GM10248 (cell line): ENCODE measurements at regions not wholly inside any gene's neighbourhood (a gene's known extent, or its start where the extent isn't known, plus 50 kb on each side); places are given as distances from the start of the nearest gene placed in this dataset.

Experiments used
- CTCF ChIA-PET: fragments of 300-600 bp; sonication (Branson Sonifier 250); formaldehyde crosslinking; extraction: SDS; loops from one replicate; lab custom pipeline; 2021; ENCODE audit warnings: antibody characterized with exemption; lab: Yijun Ruan, JAX
- POLR2A ChIA-PET: fragments of 350-650 bp; sonication (Branson Sonifier 250); formaldehyde crosslinking; extraction: SDS; loops from one replicate; lab custom pipeline; 2020; ENCODE audit warnings: antibody characterized with exemption; lab: Yijun Ruan, JAX
- DNase-seq: peaks from one replicate; pipeline ENCODE4 v3.0.0; 2012; ENCODE audit errors: extremely low spot score
- TF ChIP-seq, protein P1 (sequence below): IDR thresholded peaks from 2 replicates; pipeline ENCODE4 v1.5.1; 2012; ENCODE audit warnings: mild to moderate bottlenecking, low read depth; ENCODE audit errors: extremely low read depth, missing control alignments, control extremely low read depth

DNA sequence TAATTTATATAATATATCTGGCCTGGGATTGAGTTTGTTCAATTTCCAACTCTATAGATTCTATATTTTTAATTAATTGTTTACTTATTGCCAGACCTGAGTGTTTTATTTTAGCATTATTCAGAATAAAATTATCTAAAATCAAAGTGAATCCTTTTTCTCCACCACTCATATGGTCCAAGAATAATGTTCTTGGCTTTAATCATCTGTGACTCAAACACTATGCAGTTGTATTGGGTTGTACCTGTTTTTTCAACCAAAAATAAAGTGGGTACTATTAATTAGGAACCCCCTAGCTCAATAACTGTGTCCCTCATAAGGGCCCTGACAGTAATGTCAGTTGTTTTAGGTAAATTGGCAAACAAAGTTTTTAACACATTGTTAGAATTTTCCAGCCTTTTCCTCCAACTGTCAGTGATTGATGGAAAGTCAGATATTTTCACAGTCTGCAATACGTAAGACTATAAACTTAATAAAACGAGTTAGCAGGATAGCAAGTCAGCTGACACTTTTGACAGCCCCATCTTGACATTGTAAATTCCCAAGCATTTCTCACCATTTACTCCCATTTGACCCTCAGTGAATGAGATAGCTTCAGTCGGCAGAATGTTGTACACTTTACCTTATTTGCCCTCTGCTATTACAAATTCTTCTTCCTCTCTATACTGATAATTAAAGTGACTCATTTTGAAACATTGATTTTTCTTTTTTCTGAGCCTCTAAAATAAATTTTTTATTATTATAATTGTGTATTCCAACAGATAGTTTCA is 587.4 kb downstream of the METTL4 start:
- TF ChIP-seq, protein P1, sequence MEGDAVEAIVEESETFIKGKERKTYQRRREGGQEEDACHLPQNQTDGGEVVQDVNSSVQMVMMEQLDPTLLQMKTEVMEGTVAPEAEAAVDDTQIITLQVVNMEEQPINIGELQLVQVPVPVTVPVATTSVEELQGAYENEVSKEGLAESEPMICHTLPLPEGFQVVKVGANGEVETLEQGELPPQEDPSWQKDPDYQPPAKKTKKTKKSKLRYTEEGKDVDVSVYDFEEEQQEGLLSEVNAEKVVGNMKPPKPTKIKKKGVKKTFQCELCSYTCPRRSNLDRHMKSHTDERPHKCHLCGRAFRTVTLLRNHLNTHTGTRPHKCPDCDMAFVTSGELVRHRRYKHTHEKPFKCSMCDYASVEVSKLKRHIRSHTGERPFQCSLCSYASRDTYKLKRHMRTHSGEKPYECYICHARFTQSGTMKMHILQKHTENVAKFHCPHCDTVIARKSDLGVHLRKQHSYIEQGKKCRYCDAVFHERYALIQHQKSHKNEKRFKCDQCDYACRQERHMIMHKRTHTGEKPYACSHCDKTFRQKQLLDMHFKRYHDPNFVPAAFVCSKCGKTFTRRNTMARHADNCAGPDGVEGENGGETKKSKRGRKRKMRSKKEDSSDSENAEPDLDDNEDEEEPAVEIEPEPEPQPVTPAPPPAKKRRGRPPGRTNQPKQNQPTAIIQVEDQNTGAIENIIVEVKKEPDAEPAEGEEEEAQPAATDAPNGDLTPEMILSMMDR, result no peak
- DNase-seq, result no peak
- CTCF ChIA-PET, result interaction anchor here (1.1 kb wide), 1 partner anchor 46 kb away, joined by 3 read pairs; no protein-coding TSS in a partner anchor
- POLR2A ChIA-PET, result no interaction called here

DNA sequence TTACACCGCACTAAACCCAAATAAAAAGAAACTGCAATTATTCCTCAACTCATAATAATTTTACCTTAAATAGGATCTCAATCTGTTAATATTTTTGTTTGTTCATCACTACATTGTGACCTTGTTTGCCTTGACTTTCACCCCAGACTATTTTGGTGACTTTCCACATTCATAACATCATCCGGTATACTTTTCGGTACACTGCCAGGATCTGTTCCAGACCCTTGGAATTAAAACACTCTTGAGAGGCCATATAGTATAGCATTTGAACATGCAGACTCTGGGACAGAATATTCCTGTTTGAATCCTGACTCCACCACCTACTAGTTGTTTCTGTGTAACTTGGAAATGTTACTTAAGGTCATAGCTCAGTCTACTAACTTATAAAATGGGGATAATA is 577.4 kb downstream of the METTL4 start:
- TF ChIP-seq, protein P1, result no peak
- no peak for DNase-seq
- CTCF ChIA-PET, result interaction anchor here (1.3 to 1.6 kb wide), 2 partner anchors 23 to 330 kb away, joined by 3 to 4 read pairs; no protein-coding TSS in a partner anchor
- POLR2A ChIA-PET, result no interaction called here

DNA sequence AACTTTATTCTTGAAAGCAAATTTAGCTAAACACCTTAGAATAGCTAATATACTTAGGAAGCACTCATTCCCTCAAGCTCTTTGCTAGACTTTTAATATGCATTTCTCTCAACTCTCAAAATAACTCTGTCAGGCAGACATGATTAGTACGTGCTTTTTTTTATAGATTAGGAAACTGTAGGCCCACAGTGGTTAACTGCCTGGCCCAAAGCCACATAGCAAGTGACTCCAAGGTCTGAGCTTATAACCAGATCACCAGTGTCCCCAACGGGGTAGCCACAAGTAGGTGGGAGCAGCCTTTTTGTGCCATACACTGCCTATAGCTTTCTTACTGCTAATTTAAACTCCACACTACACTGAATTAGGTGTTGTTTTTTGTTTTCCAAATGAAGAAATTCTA is 576.8 kb downstream of the METTL4 start:
- no peak for DNase-seq
- CTCF ChIA-PET, result interaction anchor here (1.3 to 1.6 kb wide), 2 partner anchors 23 to 331 kb away, joined by 3 to 4 read pairs; no protein-coding TSS in a partner anchor
- TF ChIP-seq, protein P1, result no peak
- POLR2A ChIA-PET, result no interaction called here

DNA sequence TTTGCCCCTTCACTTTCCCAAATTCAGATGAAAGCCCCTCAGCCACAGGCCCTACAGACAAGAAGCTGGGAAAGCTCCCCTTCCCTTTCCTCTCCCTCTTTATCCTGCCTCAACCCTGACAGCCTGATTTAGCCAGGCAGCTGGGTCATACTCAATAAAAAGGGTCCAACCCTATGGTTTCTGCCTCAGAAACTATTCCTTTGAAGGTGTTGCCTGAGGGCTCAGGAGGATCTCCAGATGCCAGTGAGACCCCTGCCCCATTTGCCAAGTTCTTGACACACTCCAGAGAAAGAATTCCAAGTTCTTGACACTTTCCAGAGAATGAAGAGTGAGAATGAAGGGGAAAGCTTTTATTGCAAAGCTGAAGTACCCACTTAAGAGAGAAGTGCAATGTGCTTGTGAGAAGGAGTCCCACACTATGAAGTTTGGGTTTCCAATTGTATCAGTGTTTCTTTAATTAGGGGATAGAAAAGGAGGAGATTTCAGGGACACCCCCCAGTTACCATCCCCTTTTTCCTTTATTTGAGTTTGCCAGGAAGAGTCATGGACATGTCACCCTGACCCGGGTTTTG is 576.2 kb downstream of the METTL4 start:
- no peak for DNase-seq
- POLR2A ChIA-PET, result no interaction called here
- CTCF ChIA-PET, result interaction anchor here (1.6 kb wide), 1 partner anchor 24 kb away, joined by 3 read pairs; no protein-coding TSS in a partner anchor
- TF ChIP-seq, protein P1, result no peak

DNA sequence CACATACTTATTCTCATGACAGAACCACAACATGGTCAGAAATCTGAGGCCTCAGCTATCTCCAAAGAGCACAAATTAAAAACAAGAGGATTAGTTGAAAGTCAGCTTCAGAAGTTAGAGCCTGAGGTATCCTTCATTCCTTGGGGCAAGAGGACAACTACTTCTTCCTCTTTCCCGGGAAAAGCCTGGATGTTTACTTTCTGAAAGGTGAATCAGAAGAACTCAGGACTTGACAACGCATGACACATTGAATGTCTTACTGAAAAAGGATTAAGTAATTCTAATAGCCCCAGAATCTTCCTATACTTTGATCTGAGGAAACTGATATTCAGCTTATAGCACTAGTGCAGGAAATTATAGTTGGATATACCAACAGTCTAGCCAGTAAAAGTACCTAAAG is 573.2 kb downstream of the METTL4 start:
- POLR2A ChIA-PET, result no interaction called here

DNA sequence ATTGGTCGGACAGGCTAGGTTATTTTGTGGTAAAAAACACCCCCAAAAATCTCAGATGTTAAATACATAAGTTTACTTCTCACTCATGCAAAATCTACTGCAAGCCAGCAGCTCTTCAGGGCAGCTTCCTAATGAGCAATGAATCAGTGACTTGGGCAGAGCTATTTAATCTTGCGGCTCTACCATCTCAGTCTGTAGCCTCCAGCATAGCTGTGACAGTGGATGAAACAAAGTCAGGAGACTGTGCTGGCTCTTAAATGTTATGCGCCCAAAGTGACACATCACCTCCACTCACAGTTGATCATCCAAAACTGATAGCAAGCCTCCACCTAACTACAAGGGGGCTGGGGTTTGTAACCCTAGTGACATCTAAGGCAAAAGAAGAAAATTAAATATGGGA is 571.9 kb downstream of the METTL4 start:
- TF ChIP-seq, protein P1, result no peak
- DNase-seq, result no peak
- ChIA-PET CTCF (interaction anchor here (1.1 kb wide), 1 partner anchor 34 kb away, joined by 4 read pairs; no protein-coding TSS in a partner anchor), POLR2A (no interaction called here)

More for the DNA sequence above, 573.2 kb downstream of the METTL4 start:
- no peak for DNase-seq
- CTCF ChIA-PET, result interaction anchor here (1.1 kb wide), 1 partner anchor 16 kb away, joined by 4 read pairs; no protein-coding TSS in a partner anchor
- TF ChIP-seq, protein P1, result no peak
